SIG-M5 treated with dmso at 0.1 percent for 504 hours (cell line): ENCODE measurements at regions not wholly inside any gene's neighbourhood (a gene's known extent, or its start where the extent isn't known, plus 50 kb on each side); places are given as distances from the start of the nearest gene placed in this dataset.
"Not testable (repeated sequence)": the region's sequence is repeated elsewhere in the genome, so short reads cannot be mapped to it uniquely, and the experiment has no call there.

Experiments
- DNase-seq: peaks from one replicate; lab custom pipeline; 2025; ENCODE audit not compliant: unreplicated experiment; lab: John Stamatoyannopoulos, UW

- no peak for DNase-seq
These were observed 639.7 kb downstream of the TDRD15 start for GRCh38 chr2:21763501-21763900.

GRCh38 chr2:21770787-21771186 lies 647.0 kb downstream of the TDRD15 start:
- DNase-seq, result no peak

- DNase-seq, result no peak
These were observed 648.9 kb downstream of the TDRD15 start for GRCh38 chr2:21772624-21773023.

- DNase-seq, result no peak
These were observed 649.4 kb downstream of the TDRD15 start for GRCh38 chr2:21773168-21773567.

GRCh38 chr2:21774691-21775368 lies 651.1 kb downstream of the TDRD15 start:
- no peak for DNase-seq

- no peak for DNase-seq
These were observed 656.0 kb downstream of the TDRD15 start for GRCh38 chr2:21779786-21780185.

- DNase-seq, result no peak
These were observed 658.2 kb downstream of the TDRD15 start for GRCh38 chr2:21781962-21782361.

- DNase-seq, result no peak
These were observed 659.1 kb downstream of the TDRD15 start for GRCh38 chr2:21782866-21783265.

GRCh38 chr2:21787941-21788340 lies 664.2 kb downstream of the TDRD15 start:
- no peak for DNase-seq

GRCh38 chr2:21790311-21790710 lies 666.5 kb downstream of the TDRD15 start:
- not testable (repeated sequence) for DNase-seq

GRCh38 chr2:21792571-21792970 lies 668.8 kb downstream of the TDRD15 start:
- no peak for DNase-seq

GRCh38 chr2:21793461-21793860 lies 669.7 kb downstream of the TDRD15 start:
- no peak for DNase-seq

GRCh38 chr2:21794611-21795010 lies 670.8 kb downstream of the TDRD15 start:
- no peak for DNase-seq

GRCh38 chr2:21800356-21800755 lies 676.6 kb downstream of the TDRD15 start:
- DNase-seq, result no peak

GRCh38 chr2:21803550-21803949 lies 679.8 kb downstream of the TDRD15 start:
- DNase-seq, result no peak

GRCh38 chr2:21804151-21804550 lies 680.4 kb downstream of the TDRD15 start:
- DNase-seq, result no peak

GRCh38 chr2:21811541-21811940 lies 687.8 kb downstream of the TDRD15 start:
- no peak for DNase-seq

GRCh38 chr2:21812766-21813165 lies 689.0 kb downstream of the TDRD15 start:
- DNase-seq, result no peak

- DNase-seq, result no peak
These were observed 690.9 kb downstream of the TDRD15 start for GRCh38 chr2:21814588-21815149.

GRCh38 chr2:21818212-21818795 lies 694.5 kb downstream of the TDRD15 start:
- DNase-seq, result no peak

GRCh38 chr2:21819454-21819853 lies 695.7 kb downstream of the TDRD15 start:
- DNase-seq, result no peak

GRCh38 chr2:21820271-21820670 lies 696.5 kb downstream of the TDRD15 start:
- no peak for DNase-seq
